NB4 (cell line): ENCODE measurements at regions not wholly inside any gene's neighbourhood (a gene's known extent, or its start where the extent isn't known, plus 50 kb on each side); places are given as distances from the start of the nearest gene placed in this dataset.

Source experiments
- DNase-seq: peaks from one replicate; pipeline ENCODE4 v3.0.0; 2010; ENCODE audit warnings: low read depth
- H3K4me3 ChIP-seq: one replicate; pipeline ENCODE4 v1.5.1; 2011; ENCODE audit warnings: mild to moderate bottlenecking, low read depth, low read length, moderate library complexity
- MYC ChIP-seq: IDR thresholded peaks from 2 replicates; pipeline ENCODE4 v1.6.1; 2011; ENCODE audit warnings: low read depth, low read length
- POLR2A ChIP-seq: IDR thresholded peaks from 2 replicates; pipeline ENCODE4 v1.6.1; 2011; ENCODE audit warnings: mild to moderate bottlenecking; ENCODE audit not compliant: insufficient read length; ENCODE audit errors: extremely low read depth
- TF ChIP-seq, protein P1 (sequence below): IDR thresholded peaks from one replicate; pipeline ENCODE4 v1.5.1; 2012; ENCODE audit warnings: low read depth, low read length
- TF ChIP-seq, protein P2 (sequence below): IDR thresholded peaks from 2 replicates; pipeline ENCODE4 v1.6.1; 2011; ENCODE audit warnings: low read depth, low read length

DNA sequence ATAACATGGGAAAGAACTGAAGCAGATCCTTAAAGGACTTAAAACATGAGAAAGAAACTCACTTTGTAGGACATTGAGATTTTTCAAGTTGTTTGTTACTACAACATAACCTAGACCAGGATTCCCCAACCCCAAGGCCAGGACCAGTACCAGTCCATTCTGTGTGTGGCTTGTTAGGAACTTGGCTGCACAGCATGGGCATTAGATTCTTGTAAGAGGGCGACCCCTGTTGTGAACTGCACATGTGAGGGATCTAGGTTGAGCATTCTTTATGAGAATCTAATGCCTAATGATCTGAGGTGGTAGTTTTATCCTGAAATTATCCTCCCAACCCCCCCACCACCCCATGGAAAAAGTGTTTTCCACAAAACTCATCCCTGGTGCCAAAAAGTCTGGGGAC is 566.1 kb downstream of the KCTD8 start:
- peak; percentile 5 for DNase-seq
- no peak overlapping the region for H3K4me3 ChIP-seq
- TF ChIP-seq, protein P1, sequence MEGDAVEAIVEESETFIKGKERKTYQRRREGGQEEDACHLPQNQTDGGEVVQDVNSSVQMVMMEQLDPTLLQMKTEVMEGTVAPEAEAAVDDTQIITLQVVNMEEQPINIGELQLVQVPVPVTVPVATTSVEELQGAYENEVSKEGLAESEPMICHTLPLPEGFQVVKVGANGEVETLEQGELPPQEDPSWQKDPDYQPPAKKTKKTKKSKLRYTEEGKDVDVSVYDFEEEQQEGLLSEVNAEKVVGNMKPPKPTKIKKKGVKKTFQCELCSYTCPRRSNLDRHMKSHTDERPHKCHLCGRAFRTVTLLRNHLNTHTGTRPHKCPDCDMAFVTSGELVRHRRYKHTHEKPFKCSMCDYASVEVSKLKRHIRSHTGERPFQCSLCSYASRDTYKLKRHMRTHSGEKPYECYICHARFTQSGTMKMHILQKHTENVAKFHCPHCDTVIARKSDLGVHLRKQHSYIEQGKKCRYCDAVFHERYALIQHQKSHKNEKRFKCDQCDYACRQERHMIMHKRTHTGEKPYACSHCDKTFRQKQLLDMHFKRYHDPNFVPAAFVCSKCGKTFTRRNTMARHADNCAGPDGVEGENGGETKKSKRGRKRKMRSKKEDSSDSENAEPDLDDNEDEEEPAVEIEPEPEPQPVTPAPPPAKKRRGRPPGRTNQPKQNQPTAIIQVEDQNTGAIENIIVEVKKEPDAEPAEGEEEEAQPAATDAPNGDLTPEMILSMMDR, result no peak
- TF ChIP-seq POLR2A (no peak), MYC (no peak)
- TF ChIP-seq, protein P2, sequence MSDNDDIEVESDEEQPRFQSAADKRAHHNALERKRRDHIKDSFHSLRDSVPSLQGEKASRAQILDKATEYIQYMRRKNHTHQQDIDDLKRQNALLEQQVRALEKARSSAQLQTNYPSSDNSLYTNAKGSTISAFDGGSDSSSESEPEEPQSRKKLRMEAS, result no peak

DNA sequence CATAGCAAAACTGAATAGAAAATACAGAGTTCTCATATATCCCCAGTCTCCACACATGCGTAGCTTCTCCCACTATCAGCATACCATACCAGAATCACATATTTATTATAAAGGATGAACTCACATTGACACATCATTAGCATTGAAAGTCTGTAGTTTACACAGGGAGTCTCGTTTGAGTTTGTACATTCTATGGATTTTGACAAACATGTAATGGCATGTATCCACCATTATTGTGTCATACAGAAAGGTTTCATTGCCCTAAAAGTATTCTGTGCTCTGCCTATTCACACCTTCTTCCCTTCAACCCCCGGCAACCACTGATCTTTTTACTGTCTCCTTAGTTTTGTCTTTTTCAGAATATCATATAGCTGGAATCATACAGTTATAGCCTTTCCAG is 562.4 kb downstream of the KCTD8 start:
- TF ChIP-seq MYC (no peak), POLR2A (no peak)
- TF ChIP-seq, protein P1, result no peak
- TF ChIP-seq, protein P2, result no peak
- H3K4me3 ChIP-seq, result no peak overlapping the region
- DNase-seq, result no peak

DNA sequence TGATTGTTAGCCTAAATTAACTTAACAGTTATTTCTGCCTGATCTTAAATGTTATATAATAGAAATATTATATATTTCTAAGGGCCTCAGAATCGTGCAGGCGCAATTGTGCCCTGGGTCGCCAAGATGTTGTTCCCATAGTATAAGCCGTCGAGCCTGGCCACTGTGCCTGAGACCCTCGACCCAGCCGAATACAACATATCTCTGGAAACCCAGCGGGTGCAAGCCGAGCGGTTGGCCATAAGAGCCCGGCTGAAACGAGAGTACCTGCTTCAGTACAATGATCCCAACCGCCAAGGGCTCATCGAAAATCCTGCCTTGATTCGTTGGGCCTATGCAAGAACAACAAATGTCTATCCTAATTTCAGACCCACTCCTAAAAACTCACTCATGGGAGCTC is 549.8 kb downstream of the KCTD8 start:
- TF ChIP-seq, protein P2, result no peak
- TF ChIP-seq, protein P1, result no peak
- TF ChIP-seq MYC (no peak), POLR2A (no peak)
- H3K4me3 ChIP-seq, result no peak overlapping the region
- no peak for DNase-seq

DNA sequence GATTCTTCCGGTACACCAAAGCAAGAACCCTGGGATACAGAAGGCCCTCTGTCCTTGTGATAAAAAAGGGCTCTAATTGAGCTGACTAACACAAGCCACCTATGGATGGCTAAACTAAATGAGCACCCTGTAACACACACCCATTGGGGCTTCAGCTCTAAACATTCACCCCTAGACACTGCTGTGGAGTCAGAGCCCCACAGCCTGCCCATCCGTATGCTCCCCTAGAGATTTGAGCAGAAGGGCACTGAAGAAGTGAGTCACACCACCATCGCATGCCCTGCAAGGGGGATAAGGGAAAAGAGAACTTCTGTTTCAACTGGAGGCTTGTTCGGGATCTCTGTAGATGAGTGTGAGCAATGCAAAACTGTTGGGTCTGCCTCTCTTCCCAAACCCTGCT is 545.2 kb downstream of the KCTD8 start:
- DNase-seq, result no peak
- H3K4me3 ChIP-seq, result no peak overlapping the region
- TF ChIP-seq, protein P1, result no peak
- TF ChIP-seq MYC, result no peak
- TF ChIP-seq, protein P2, result no peak
- no peak for TF ChIP-seq POLR2A

DNA sequence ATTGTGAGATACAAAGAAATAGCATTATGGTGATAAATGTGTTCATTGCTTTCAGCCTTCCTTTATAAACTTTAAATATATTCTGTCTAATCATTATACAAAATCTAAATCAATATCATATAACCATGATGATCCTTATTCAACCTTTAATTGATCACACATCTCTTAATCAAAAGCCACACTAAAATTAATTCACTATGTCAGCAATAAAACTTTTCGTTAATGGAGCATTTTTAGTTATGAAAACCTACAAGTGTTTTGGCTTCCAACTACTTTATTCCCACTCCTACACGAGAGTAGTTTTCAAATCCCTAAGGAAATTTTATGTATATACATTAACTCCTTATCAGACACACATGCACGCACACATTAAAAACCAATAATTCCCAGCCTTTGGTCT is 530.2 kb downstream of the KCTD8 start:
- DNase-seq, result no peak
- no peak overlapping the region for H3K4me3 ChIP-seq

More for the DNA sequence above, 530.2 kb downstream of the KCTD8 start:
- TF ChIP-seq, protein P1, result no peak
- TF ChIP-seq, protein P2, result no peak
- no peak for TF ChIP-seq POLR2A
- no peak for TF ChIP-seq MYC
